ENCODE measurements at regions not wholly inside any gene's neighbourhood (a gene's known extent, or its start where the extent isn't known, plus 50 kb on each side); places are given as distances from the start of the nearest gene placed in this dataset.
A peak's percentile ranks its signal among the peaks of the same experiment; 100 is the strongest.
"Not testable (repeated sequence)": the region's sequence is repeated elsewhere in the genome, so short reads cannot be mapped to it uniquely, and the experiment has no call there.

GRCh38 chr13:38415233-38415632, 65.6 kb downstream of the UFM1 start:
- no peak for DNase-seq (ENCODE audit: low read depth)
- no peak overlapping the region for H3K4me3 ChIP-seq (ENCODE audit: low read depth, low read length)

GRCh38 chr13:38417241-38417640, 67.6 kb downstream of the UFM1 start:
- no peak for DNase-seq (ENCODE audit: low read depth)
- H3K4me3 ChIP-seq (ENCODE audit: low read depth, low read length): no peak overlapping the region

- no peak overlapping the region for H3K4me3 ChIP-seq (ENCODE audit: low read depth, low read length)
- DNase-seq (ENCODE audit: low read depth): no peak
These were observed 68.1 kb downstream of the UFM1 start for GRCh38 chr13:38417727-38418126.

- no peak for DNase-seq (ENCODE audit: low read depth)
- H3K4me3 ChIP-seq (ENCODE audit: low read depth, low read length): no peak overlapping the region
These were observed 68.6 kb downstream of the UFM1 start for GRCh38 chr13:38418286-38418685.

- no peak for DNase-seq (ENCODE audit: low read depth)
- H3K4me3 ChIP-seq (ENCODE audit: low read depth, low read length): no peak overlapping the region
These were observed 69.7 kb downstream of the UFM1 start for GRCh38 chr13:38419312-38419873.

DNA sequence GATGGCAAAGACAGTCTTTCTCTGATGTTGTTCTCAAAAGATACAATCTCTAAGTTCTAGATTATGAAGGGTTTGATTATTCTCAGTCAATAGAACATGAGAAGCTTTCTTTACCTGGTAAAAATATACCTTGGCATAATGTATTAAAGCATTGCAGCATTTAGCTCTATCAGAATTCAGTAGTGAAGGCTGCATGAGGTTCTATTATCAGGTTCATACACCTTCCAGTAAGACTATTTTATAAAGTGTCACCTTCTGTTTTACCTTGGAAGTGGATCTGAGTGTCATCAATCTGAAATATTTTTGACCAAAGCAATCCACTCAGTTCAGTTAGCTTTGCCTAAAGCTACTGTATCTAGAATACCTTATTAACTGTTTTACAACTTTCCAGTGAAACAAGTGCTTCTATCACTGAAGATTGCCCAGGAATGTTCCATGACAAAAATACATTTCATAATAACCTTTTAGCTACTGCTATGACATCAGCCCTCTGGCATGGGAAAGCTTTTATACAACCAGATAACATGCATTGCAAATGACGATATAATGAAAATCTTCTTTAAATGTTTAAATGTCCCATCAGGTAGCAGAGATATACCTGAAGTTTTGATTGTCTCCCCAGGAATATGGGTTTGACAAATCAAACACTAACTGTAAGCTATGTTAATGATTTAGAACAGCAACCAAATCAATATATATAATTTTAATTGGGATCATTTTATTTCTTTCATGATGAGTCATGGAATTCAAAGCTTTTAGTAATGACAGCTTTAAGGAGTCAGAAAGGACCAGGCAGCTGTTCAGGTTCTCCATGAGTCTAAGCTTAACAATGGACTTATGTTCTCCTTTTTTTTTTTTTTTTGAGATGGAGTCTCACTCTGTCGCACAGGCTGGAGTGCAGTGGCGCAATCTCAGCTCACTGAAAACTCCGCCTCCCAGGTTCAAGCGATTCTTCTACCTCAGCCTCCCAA, 72.2 kb downstream of the UFM1 start:
- no peak overlapping the region for H3K4me3 ChIP-seq (ENCODE audit: low read depth, low read length)
- no peak for DNase-seq (ENCODE audit: low read depth)

DNA sequence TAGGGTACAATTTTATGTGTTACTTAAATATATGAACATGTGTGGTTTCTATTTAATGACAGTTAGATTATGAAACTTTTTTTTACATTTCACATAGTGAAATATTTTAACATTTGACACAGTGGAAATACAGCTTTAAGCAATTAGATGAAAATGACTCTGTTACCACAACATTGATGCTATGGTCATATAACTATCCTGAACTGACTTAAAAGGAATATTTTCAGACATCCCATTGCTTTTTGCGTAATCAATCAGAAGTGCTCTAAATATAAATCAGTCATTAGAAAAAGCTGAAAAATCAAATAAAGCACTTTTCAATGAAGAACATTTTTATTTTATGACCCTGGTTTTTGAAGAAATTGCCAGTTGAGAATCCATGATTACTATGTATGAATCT, 80.3 kb downstream of the UFM1 start:
- H3K4me3 ChIP-seq (ENCODE audit: low read depth, low read length): no peak overlapping the region
- DNase-seq (ENCODE audit: low read depth): no peak

GRCh38 chr13:38430796-38431195, 81.1 kb downstream of the UFM1 start:
- no peak for DNase-seq (ENCODE audit: low read depth)
- no peak overlapping the region for H3K4me3 ChIP-seq (ENCODE audit: low read depth, low read length)

- no peak for DNase-seq (ENCODE audit: low read depth)
- H3K4me3 ChIP-seq (ENCODE audit: low read depth, low read length): no peak overlapping the region
These were observed 91.0 kb downstream of the UFM1 start for GRCh38 chr13:38440666-38441065.

DNA sequence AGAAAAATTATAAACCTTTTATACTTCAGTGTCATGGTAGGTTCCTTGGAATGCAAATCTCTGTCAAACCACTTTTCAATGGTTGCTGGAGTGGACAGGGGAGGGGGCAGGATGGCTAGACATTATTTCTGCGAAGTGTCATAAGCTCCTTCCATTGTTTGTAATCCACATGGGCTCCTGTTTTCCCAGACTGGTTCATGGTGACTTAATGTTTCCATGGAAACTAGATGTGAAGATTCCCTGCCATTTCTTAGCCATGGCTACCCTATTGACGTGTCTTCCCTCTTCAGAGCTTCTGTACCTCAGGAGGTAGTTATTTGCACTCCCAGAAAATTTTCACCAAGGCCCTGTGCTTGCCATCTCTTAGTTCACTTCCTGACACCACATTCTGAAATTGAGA, 95.3 kb downstream of the UFM1 start:
- DNase-seq (ENCODE audit: low read depth): no peak
- no peak overlapping the region for H3K4me3 ChIP-seq (ENCODE audit: low read depth, low read length)

DNA sequence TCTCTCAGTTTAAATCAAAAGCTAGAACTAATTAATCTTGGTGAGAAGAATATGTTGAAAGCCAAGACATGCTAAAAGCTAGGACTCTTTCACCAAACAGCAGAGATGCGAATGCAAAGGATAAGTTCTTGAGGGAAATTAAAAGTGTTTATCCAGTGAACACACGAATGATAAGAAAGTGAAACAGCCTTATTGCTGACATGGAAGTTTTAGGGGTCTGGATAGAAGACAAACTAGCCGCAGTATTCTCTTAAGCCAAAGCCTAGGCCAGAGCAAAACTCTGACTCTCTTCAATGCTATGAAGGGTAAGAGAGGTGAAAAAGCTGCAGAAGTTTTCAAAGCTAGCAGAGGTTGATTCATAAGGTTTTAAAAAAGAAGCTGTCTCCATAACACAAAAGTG, 103.0 kb downstream of the UFM1 start:
- no peak for DNase-seq (ENCODE audit: low read depth)
- no peak overlapping the region for H3K4me3 ChIP-seq (ENCODE audit: low read depth, low read length)

GRCh38 chr13:38462605-38463004, 113.0 kb downstream of the UFM1 start:
- H3K4me3 ChIP-seq (ENCODE audit: low read depth, low read length): no peak overlapping the region
- DNase-seq (ENCODE audit: low read depth): no peak

DNA sequence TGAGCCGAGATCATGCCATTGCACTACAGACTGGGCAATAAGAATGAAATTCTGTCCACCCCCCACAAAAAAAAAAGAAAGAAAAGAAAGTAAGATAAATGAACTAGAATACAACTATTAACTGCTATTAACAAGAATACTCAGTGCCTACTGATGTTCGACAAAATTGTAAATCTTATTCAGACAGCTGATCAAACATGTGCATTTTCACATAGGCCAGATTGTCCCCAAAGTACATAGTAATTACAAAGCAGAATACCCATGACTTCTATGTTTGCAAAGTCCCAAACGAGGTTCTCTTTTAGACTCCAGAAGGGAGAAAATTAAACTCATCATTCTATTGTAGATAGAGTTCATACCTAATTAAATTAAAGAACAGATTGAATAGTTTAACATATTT, 113.4 kb downstream of the UFM1 start:
- H3K4me3 ChIP-seq (ENCODE audit: low read depth, low read length): no peak overlapping the region
- no peak for DNase-seq (ENCODE audit: low read depth)

DNA sequence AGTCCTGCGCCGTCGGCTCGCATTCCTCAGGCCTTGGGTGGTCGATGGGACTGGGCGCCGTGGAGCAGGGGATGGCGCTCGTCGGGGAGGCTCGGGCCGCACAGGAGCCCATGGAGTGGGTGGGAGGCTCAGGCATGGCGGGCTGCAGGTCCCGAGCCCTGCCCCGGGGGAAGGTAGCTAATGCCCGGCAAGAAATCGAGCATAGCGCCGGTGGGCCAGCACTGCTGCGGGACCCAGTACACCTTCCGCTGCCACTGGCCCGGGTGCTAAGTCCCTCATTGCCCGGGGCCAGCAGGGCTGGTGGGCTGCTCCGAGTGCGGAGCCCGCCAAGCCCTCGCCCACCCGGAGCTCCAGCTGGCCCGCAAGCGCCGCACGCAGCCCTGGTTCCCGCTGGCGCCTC, 122.8 kb downstream of the UFM1 start:
- not testable (repeated sequence) for DNase-seq (ENCODE audit: low read depth); H3K4me3 ChIP-seq (ENCODE audit: low read depth, low read length)

- DNase-seq (ENCODE audit: low read depth): no peak
- no peak overlapping the region for H3K4me3 ChIP-seq (ENCODE audit: low read depth, low read length)
These were observed 123.7 kb downstream of the UFM1 start for GRCh38 chr13:38473305-38473704.

DNA sequence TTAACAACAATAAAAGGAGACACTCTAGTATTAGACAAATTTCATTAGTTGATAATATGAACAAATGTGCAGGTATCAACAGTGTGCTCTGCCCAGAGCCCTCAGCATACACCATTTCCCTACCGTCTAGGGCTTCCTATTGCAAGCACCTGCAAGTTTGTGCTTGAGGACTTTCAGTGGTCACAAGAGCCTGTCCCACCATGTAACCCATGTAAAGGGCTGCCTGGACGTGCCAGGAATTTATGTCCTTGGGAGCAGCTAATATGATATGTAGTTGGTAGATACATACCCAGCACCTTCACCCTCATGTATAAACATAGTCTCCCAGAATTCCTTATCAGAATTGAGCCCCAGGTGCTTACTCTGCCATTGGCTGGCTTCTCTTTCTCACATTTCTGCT, 128.0 kb downstream of the UFM1 start:
- H3K4me3 ChIP-seq (ENCODE audit: low read depth, low read length): no peak overlapping the region
- DNase-seq (ENCODE audit: low read depth): no peak

DNA sequence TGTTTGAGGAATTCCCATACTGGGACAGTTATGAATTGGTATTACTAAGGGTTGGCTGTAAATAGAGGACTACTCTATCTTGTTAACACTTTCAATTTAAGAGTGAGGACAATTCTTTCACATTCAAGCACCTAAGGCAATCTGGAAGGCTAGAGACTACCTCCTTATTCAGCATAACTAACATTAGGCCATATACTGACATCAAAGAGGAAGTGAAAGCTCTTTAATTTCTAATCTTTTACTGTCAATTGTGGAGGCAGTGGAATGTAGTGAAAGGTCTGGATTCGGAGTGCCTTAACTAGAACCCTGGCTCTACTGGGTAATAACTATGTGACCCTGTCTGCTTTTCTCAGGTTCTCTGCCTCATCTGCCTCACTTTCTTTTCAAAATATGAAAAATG, 134.0 kb downstream of the UFM1 start:
- no peak for DNase-seq (ENCODE audit: low read depth)
- no peak overlapping the region for H3K4me3 ChIP-seq (ENCODE audit: low read depth, low read length)

DNA sequence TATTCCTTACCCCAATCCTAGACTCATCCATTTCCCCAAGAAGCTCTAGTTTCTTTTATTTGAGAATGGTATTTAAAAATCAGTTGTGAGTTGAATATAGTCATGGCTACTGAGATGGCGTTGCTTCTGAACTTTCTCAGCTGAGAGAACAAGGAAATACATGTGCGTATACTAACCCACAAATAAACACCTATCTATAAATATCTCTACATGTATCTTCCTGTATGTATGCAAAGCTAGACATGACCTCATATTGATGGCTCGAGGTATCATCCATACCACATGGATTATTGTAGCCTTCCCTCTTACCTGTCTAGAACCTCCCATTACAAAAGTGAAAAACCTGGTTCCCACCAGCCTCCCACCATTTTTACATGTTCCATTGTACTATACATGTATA, 141.0 kb downstream of the UFM1 start:
- H3K4me3 ChIP-seq (ENCODE audit: low read depth, low read length): no peak overlapping the region

GRCh38 chr13:38494445-38494844, 144.8 kb downstream of the UFM1 start:
- no peak for DNase-seq (ENCODE audit: low read depth)
- no peak overlapping the region for H3K4me3 ChIP-seq (ENCODE audit: low read depth, low read length)

More for the DNA sequence above, 141.0 kb downstream of the UFM1 start:
- no peak for DNase-seq (ENCODE audit: low read depth)

- peak; percentile 12 for DNase-seq (ENCODE audit: low read depth)
- H3K4me3 ChIP-seq (ENCODE audit: low read depth, low read length): no peak overlapping the region
These were observed 147.3 kb downstream of the UFM1 start for GRCh38 chr13:38496917-38497316.

DNA sequence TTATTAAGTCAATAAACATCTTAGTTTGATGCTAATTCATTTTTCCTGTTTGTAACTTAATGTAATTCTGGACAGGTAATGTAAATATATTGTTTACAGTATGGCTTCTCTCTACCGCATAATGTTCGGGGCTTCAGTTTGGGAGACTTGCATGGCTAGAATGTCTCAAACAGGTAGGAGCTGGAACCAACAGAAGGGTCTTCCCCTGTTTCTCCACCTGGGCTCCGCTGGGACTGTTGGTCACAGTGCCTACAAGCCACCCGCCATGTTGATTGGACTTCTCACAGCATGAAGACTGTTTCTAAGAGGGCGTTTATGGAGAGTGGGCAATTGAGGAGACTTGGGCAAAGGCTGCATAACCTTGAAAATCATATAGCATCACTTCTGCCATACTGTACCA, 148.6 kb downstream of the UFM1 start:
- no peak overlapping the region for H3K4me3 ChIP-seq (ENCODE audit: low read depth, low read length)
- no peak for DNase-seq (ENCODE audit: low read depth)

All from skeletal muscle cell (primary cell).